ENCODE measurements at regions not wholly inside any gene's neighbourhood (a gene's known extent, or its start where the extent isn't known, plus 50 kb on each side); places are given as distances from the start of the nearest gene placed in this dataset.

GRCh38 chr2:193861557-193861956 is 1666.8 kb upstream of the TMEFF2 start:
- Mint-ChIP-seq H3K9me3 (no peaks in the 10 kb centered on the region), H3K36me3 (ENCODE audit: low read depth) (no peaks in the 10 kb centered on the region), H3K4me3 (no peak overlapping the region), H3K27me3 (ENCODE audit: low read depth) (no peaks in the 10 kb centered on the region), H3K27ac (no peak overlapping the region), H3K4me1 (no peaks in the 10 kb centered on the region)
- TF ChIP-seq CTCF (IDR thresholded peaks at IDR 0.05; ENCODE audit: unreplicated experiment in 3 of 3), result no peak

GRCh38 chr2:193847991-193848390 is 1653.3 kb upstream of the TMEFF2 start:
- Mint-ChIP-seq H3K4me3 (no peak overlapping the region), H3K27ac (no peak overlapping the region), H3K36me3 (ENCODE audit: low read depth) (no peaks in the 10 kb centered on the region), H3K4me1 (no peaks in the 10 kb centered on the region), H3K27me3 (ENCODE audit: low read depth) (no peaks in the 10 kb centered on the region), H3K9me3 (no peaks in the 10 kb centered on the region)
- TF ChIP-seq CTCF (IDR thresholded peaks at IDR 0.05; ENCODE audit: unreplicated experiment in 3 of 3), result no peak

GRCh38 chr2:193847130-193847529 is 1652.4 kb upstream of the TMEFF2 start:
- Mint-ChIP-seq H3K4me3 (no peak overlapping the region), H3K27ac (no peak overlapping the region), H3K27me3 (ENCODE audit: low read depth) (no peaks in the 10 kb centered on the region), H3K9me3 (no peaks in the 10 kb centered on the region), H3K4me1 (no peaks in the 10 kb centered on the region), H3K36me3 (ENCODE audit: low read depth) (no peaks in the 10 kb centered on the region)
- no peak for TF ChIP-seq CTCF (IDR thresholded peaks at IDR 0.05; ENCODE audit: unreplicated experiment in 3 of 3)

GRCh38 chr2:193845604-193846003 is 1650.9 kb upstream of the TMEFF2 start:
- H3K9me3 Mint-ChIP-seq, result no peaks in the 10 kb centered on the region
- no peaks in the 10 kb centered on the region for H3K36me3 Mint-ChIP-seq (ENCODE audit: low read depth)
- no peak overlapping the region for H3K4me3 Mint-ChIP-seq
- TF ChIP-seq CTCF (IDR thresholded peaks at IDR 0.05; ENCODE audit: unreplicated experiment in 3 of 3), result no peak
- H3K4me1 Mint-ChIP-seq, result no peaks in the 10 kb centered on the region
- H3K27ac Mint-ChIP-seq, result no peak overlapping the region
- H3K27me3 Mint-ChIP-seq (ENCODE audit: low read depth), result no peaks in the 10 kb centered on the region

- H3K4me3 Mint-ChIP-seq, result no peak overlapping the region
- H3K4me1 Mint-ChIP-seq, result no peaks in the 10 kb centered on the region
- H3K27me3 Mint-ChIP-seq (ENCODE audit: low read depth), result no peaks in the 10 kb centered on the region
- H3K36me3 Mint-ChIP-seq (ENCODE audit: low read depth), result no peaks in the 10 kb centered on the region
- no peak overlapping the region for H3K27ac Mint-ChIP-seq
- H3K9me3 Mint-ChIP-seq, result no peaks in the 10 kb centered on the region
- TF ChIP-seq CTCF (IDR thresholded peaks at IDR 0.05; ENCODE audit: unreplicated experiment in 3 of 3), result no peak
Observed at GRCh38 chr2:193843675-193844074, 1648.9 kb upstream of the TMEFF2 start.

GRCh38 chr2:193841384-193842150 is 1646.8 kb upstream of the TMEFF2 start:
- Mint-ChIP-seq H3K36me3 (ENCODE audit: low read depth) (no peaks in the 10 kb centered on the region), H3K27ac (no peak overlapping the region), H3K4me1 (peaks cover 4% of the 10 kb centered on the region), H3K4me3 (no peak overlapping the region), H3K9me3 (peaks cover 2% of the 10 kb centered on the region), H3K27me3 (ENCODE audit: low read depth) (no peaks in the 10 kb centered on the region)
- TF ChIP-seq CTCF (IDR thresholded peaks at IDR 0.05; ENCODE audit: unreplicated experiment in 3 of 3), result no peak
